WTC11 (cell line): ENCODE measurements at regions not wholly inside any gene's neighbourhood (a gene's known extent, or its start where the extent isn't known, plus 50 kb on each side); places are given as distances from the start of the nearest gene placed in this dataset.

Experiments
- ATAC-seq: fragments of 200-7000 bp; cut with Tn5 transposase; 2 replicates; pipeline ENCODE4 v1.10.0; 2021; ENCODE audit warnings: mild to moderate bottlenecking, moderate library complexity
- CTCF ChIA-PET: fragments of 300-600 bp; sonication (Branson Sonifier 250); formaldehyde crosslinking; loops from one replicate; lab custom pipeline; 2021; ENCODE audit warnings: antibody characterized with exemption; lab: Charles Lee
- POLR2A ChIA-PET: fragments of 350-600 bp; sonication (Branson Sonifier 250); formaldehyde crosslinking; loops from one replicate; lab custom pipeline; 2021; ENCODE audit warnings: antibody characterized with exemption; lab: Charles Lee
- DNase-seq: peaks from one replicate; pipeline ENCODE4 v3.0.0; 2021; ENCODE audit warnings: low spot score
- H3K27ac Mint-ChIP-seq: 2 replicates; pipeline ENCODE4 v1.8.0; 2021; ENCODE audit warnings: mixed read lengths
- H3K27me3 Mint-ChIP-seq: 2 replicates; pipeline ENCODE4 v1.8.0; 2021; ENCODE audit warnings: low read depth, mild to moderate bottlenecking, moderate library complexity, mixed read lengths
- H3K36me3 Mint-ChIP-seq: 2 replicates; pipeline ENCODE4 v1.8.0; 2021; ENCODE audit warnings: mixed read lengths
- H3K4me1 Mint-ChIP-seq: 2 replicates; pipeline ENCODE4 v1.8.0; 2022; ENCODE audit warnings: mixed read lengths
- H3K4me3 Mint-ChIP-seq: 2 replicates; pipeline ENCODE4 v1.8.0; 2021; ENCODE audit warnings: mild to moderate bottlenecking, moderate library complexity, mixed read lengths
- H3K9me3 Mint-ChIP-seq: 2 replicates; pipeline ENCODE4 v1.8.0; 2021; ENCODE audit warnings: mixed read lengths
- CDX4 ChIP-seq: fragments of 250-450 bp; sonication (Bioruptor Pico); IDR thresholded peaks from 2 replicates; pipeline ENCODE4 v1.9.0; 2021; ENCODE audit warnings: moderate library complexity, mild to moderate bottlenecking, inconsistent platforms, borderline replicate concordance
- CREM ChIP-seq: sonication (generic); formaldehyde crosslinking; IDR thresholded peaks from 2 replicates; pipeline ENCODE4 v1.8.1; 2022; ENCODE audit warnings: mild to moderate bottlenecking, missing genetic modification reagents, moderate library complexity
- ETV6 ChIP-seq: sonication (generic); formaldehyde crosslinking; IDR thresholded peaks from 2 replicates; pipeline ENCODE4 v1.8.1; 2022; ENCODE audit warnings: mild to moderate bottlenecking, missing genetic modification reagents
- GRHL2 ChIP-seq: fragments of 250-450 bp; sonication (Bioruptor Pico); IDR thresholded peaks from 2 replicates; pipeline ENCODE4 v1.8.0; 2022; ENCODE audit warnings: mild to moderate bottlenecking, moderate library complexity; ENCODE audit not compliant: insufficient replicate concordance, severe bottlenecking
- JUN ChIP-seq: sonication (generic); formaldehyde crosslinking; IDR thresholded peaks from 2 replicates; pipeline ENCODE4 v1.8.0; 2023; ENCODE audit warnings: mild to moderate bottlenecking, missing genetic modification reagents
- MAX ChIP-seq: sonication (generic); formaldehyde crosslinking; IDR thresholded peaks from 2 replicates; pipeline ENCODE4 v1.8.0; 2022; ENCODE audit warnings: mild to moderate bottlenecking, missing genetic modification reagents
- NR3C1 ChIP-seq: sonication (generic); formaldehyde crosslinking; conservative IDR thresholded peaks from 2 replicates; pipeline ENCODE4 v1.8.1; 2023; ENCODE audit warnings: low read depth, mild to moderate bottlenecking, missing genetic modification reagents
- PRDM15 ChIP-seq: sonication (generic); formaldehyde crosslinking; IDR thresholded peaks from 2 replicates; pipeline ENCODE4 v1.8.0; 2022; ENCODE audit warnings: missing genetic modification reagents
- PRRX2 ChIP-seq: fragments of 250-450 bp; sonication (Bioruptor Pico); IDR thresholded peaks from 2 replicates; pipeline ENCODE4 v1.8.0; 2021; ENCODE audit warnings: mild to moderate bottlenecking
- SMAD3 ChIP-seq: sonication (generic); formaldehyde crosslinking; IDR thresholded peaks from 2 replicates; pipeline ENCODE4 v1.8.0; 2022; ENCODE audit warnings: missing genetic modification reagents, mild to moderate bottlenecking, borderline replicate concordance
- SMAD4 ChIP-seq: sonication (generic); formaldehyde crosslinking; IDR thresholded peaks from 2 replicates; pipeline ENCODE4 v1.8.0; 2022; ENCODE audit warnings: mild to moderate bottlenecking, missing genetic modification reagents
- TEAD1 ChIP-seq: sonication (generic); formaldehyde crosslinking; IDR thresholded peaks from 2 replicates; pipeline ENCODE4 v1.8.0; 2022; ENCODE audit warnings: mild to moderate bottlenecking, missing genetic modification reagents
- USF2 ChIP-seq: sonication (generic); formaldehyde crosslinking; IDR thresholded peaks from 2 replicates; pipeline ENCODE4 v1.8.1; 2023; ENCODE audit warnings: mild to moderate bottlenecking, missing genetic modification reagents, moderate library complexity
- ZBTB21 ChIP-seq: sonication (generic); formaldehyde crosslinking; IDR thresholded peaks from 2 replicates; pipeline ENCODE4 v1.8.1; 2023; ENCODE audit warnings: mild to moderate bottlenecking, missing genetic modification reagents, borderline replicate concordance
- ZNF219 ChIP-seq: sonication (generic); formaldehyde crosslinking; IDR thresholded peaks from 2 replicates; pipeline ENCODE4 v1.8.0; 2023; ENCODE audit warnings: missing genetic modification reagents, mild to moderate bottlenecking, borderline replicate concordance
- ZNF263 ChIP-seq: sonication (generic); formaldehyde crosslinking; IDR thresholded peaks from 2 replicates; pipeline ENCODE4 v1.8.1; 2022; ENCODE audit warnings: low read depth, mild to moderate bottlenecking, moderate library complexity, missing genetic modification reagents
- ZNF425 ChIP-seq: fragments of 250-450 bp; sonication (Bioruptor Pico); conservative IDR thresholded peaks from 2 replicates; pipeline ENCODE4 v1.9.0; 2021; ENCODE audit warnings: mild to moderate bottlenecking
- TF ChIP-seq, protein P1 (sequence below): sonication (generic); formaldehyde crosslinking; IDR thresholded peaks from 2 replicates; pipeline ENCODE4 v1.8.1; 2023; ENCODE audit warnings: mild to moderate bottlenecking, missing genetic modification reagents, moderate library complexity
- TF ChIP-seq, protein P2 (sequence below): sonication (generic); formaldehyde crosslinking; IDR thresholded peaks from 2 replicates; pipeline ENCODE4 v1.8.1; 2023; ENCODE audit warnings: mild to moderate bottlenecking, moderate library complexity, missing genetic modification reagents
- TF ChIP-seq, protein P3 (sequence below): sonication (generic); formaldehyde crosslinking; IDR thresholded peaks from 2 replicates; pipeline ENCODE4 v1.8.0; 2023; ENCODE audit warnings: missing genetic modification reagents, mild to moderate bottlenecking, borderline replicate concordance

DNA sequence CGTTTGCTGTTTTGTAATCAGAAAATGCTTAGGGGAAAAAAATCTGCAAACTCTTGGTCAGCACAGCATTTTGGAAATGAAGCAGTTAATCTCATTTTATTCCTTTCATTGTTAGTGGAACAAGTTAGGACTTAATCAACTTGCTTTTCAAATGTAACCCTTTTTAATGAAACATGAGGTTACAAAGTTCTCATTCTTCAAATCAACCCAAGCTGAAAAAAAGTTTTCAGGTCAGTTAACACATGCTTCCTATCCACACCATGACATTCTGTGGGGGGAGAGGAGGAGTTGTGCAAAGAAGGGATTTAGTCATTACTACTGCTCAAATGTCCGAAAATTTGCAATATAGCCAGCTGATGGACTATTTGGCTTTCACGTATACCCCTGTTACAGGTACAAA, 283.2 kb upstream of the LYPLAL1 start (continued):
- TF ChIP-seq MAX (CRISPR knock-in tag), result no peak
- TF ChIP-seq, protein P1, sequence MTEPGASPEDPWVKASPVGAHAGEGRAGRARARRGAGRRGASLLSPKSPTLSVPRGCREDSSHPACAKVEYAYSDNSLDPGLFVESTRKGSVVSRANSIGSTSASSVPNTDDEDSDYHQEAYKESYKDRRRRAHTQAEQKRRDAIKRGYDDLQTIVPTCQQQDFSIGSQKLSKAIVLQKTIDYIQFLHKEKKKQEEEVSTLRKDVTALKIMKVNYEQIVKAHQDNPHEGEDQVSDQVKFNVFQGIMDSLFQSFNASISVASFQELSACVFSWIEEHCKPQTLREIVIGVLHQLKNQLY, result no peak

DNA sequence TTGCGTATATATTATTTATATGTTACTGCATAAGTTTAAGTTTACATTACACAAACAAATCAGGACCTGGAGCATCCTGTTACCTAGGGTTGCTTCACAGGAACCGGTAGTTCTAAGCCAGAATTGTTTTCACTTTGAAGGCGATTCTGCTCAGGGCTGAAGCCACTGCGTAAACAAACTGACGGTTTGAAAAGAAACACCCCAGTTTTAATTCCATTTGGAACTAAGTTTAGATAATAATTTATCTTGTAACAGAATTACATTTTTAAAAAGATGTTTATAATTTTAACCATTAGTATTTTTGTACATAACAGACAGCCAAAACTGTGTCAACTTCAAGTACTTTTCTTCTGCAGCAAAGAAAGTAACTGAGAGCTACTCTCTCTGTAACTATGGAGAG, 282.1 kb upstream of the LYPLAL1 start:
- no peak overlapping the region for H3K4me3 Mint-ChIP-seq
- H3K36me3 Mint-ChIP-seq, result no peaks in the 10 kb centered on the region
- POLR2A ChIA-PET, result no interaction called here
- CTCF ChIA-PET, result no interaction called here
- H3K27me3 Mint-ChIP-seq, result no peaks in the 10 kb centered on the region
- no peak for ATAC-seq
- no peak for DNase-seq
- no peaks in the 10 kb centered on the region for H3K9me3 Mint-ChIP-seq
- no peaks in the 10 kb centered on the region for H3K4me1 Mint-ChIP-seq
- no peak overlapping the region for H3K27ac Mint-ChIP-seq
- no peak for TF ChIP-seq JUN (CRISPR knock-in tag)
- no peak for TF ChIP-seq TEAD1 (CRISPR knock-in tag)
- TF ChIP-seq CREM (CRISPR knock-in tag), result no peak
- no peak for TF ChIP-seq SMAD4 (CRISPR knock-in tag)
- TF ChIP-seq ZBTB21 (CRISPR knock-in tag), result no peak
- TF ChIP-seq, protein P2, sequence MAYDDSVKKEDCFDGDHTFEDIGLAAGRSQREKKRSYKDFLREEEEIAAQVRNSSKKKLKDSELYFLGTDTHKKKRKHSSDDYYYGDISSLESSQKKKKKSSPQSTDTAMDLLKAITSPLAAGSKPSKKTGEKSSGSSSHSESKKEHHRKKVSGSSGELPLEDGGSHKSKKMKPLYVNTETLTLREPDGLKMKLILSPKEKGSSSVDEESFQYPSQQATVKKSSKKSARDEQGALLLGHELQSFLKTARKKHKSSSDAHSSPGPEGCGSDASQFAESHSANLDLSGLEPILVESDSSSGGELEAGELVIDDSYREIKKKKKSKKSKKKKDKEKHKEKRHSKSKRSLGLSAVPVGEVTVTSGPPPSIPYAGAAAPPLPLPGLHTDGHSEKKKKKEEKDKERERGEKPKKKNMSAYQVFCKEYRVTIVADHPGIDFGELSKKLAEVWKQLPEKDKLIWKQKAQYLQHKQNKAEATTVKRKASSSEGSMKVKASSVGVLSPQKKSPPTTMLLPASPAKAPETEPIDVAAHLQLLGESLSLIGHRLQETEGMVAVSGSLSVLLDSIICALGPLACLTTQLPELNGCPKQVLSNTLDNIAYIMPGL (CRISPR knock-in tag), result no peak
- TF ChIP-seq ZNF425 (CRISPR knock-in tag), result no peak
- no peak for TF ChIP-seq PRRX2 (CRISPR knock-in tag)
- no peak for TF ChIP-seq ZNF263
- no peak for TF ChIP-seq CDX4 (CRISPR knock-in tag)
- no peak for TF ChIP-seq PRDM15 (CRISPR knock-in tag)
- TF ChIP-seq, protein P3, sequence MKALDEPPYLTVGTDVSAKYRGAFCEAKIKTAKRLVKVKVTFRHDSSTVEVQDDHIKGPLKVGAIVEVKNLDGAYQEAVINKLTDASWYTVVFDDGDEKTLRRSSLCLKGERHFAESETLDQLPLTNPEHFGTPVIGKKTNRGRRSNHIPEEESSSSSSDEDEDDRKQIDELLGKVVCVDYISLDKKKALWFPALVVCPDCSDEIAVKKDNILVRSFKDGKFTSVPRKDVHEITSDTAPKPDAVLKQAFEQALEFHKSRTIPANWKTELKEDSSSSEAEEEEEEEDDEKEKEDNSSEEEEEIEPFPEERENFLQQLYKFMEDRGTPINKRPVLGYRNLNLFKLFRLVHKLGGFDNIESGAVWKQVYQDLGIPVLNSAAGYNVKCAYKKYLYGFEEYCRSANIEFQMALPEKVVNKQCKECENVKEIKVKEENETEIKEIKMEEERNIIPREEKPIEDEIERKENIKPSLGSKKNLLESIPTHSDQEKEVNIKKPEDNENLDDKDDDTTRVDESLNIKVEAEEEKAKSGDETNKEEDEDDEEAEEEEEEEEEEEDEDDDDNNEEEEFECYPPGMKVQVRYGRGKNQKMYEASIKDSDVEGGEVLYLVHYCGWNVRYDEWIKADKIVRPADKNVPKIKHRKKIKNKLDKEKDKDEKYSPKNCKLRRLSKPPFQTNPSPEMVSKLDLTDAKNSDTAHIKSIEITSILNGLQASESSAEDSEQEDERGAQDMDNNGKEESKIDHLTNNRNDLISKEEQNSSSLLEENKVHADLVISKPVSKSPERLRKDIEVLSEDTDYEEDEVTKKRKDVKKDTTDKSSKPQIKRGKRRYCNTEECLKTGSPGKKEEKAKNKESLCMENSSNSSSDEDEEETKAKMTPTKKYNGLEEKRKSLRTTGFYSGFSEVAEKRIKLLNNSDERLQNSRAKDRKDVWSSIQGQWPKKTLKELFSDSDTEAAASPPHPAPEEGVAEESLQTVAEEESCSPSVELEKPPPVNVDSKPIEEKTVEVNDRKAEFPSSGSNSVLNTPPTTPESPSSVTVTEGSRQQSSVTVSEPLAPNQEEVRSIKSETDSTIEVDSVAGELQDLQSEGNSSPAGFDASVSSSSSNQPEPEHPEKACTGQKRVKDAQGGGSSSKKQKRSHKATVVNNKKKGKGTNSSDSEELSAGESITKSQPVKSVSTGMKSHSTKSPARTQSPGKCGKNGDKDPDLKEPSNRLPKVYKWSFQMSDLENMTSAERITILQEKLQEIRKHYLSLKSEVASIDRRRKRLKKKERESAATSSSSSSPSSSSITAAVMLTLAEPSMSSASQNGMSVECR (CRISPR knock-in tag), result no peak
- TF ChIP-seq SMAD3 (CRISPR knock-in tag), result no peak
- TF ChIP-seq GRHL2 (CRISPR knock-in tag), result no peak
- no peak for TF ChIP-seq NR3C1 (CRISPR knock-in tag)
- TF ChIP-seq ETV6 (CRISPR knock-in tag), result no peak
- TF ChIP-seq USF2 (CRISPR knock-in tag), result no peak
- no peak for TF ChIP-seq ZNF219 (CRISPR knock-in tag)
